Neural crest cell (in vitro differentiated cells): ENCODE measurements at regions not wholly inside any gene's neighbourhood (a gene's known extent, or its start where the extent isn't known, plus 50 kb on each side); places are given as distances from the start of the nearest gene placed in this dataset.

Source experiments
- DNase-seq: peaks from one replicate; pipeline ENCODE4 v3.0.0; 2021; ENCODE audit warnings: low read depth, mixed read lengths, low spot score
- H3K27ac Mint-ChIP-seq: one replicate; pipeline ENCODE4 v1.8.0; 2021; ENCODE audit warnings: mild to moderate bottlenecking, mixed read lengths; ENCODE audit not compliant: unreplicated experiment
- H3K27me3 Mint-ChIP-seq: 2 replicates; pipeline ENCODE4 v1.8.0; 2021; ENCODE audit warnings: low read depth, mild to moderate bottlenecking, mixed read lengths
- H3K36me3 Mint-ChIP-seq: 2 replicates; pipeline ENCODE4 v1.8.0; 2021; ENCODE audit warnings: low read depth, mild to moderate bottlenecking, mixed read lengths
- H3K4me1 Mint-ChIP-seq: 2 replicates; pipeline ENCODE4 v1.8.0; 2021; ENCODE audit warnings: mixed read lengths
- H3K4me3 Mint-ChIP-seq: one replicate; pipeline ENCODE4 v1.8.0; 2021; ENCODE audit warnings: mild to moderate bottlenecking, mixed read lengths
- H3K9me3 Mint-ChIP-seq: 2 replicates; pipeline ENCODE4 v1.8.0; 2021; ENCODE audit warnings: mixed read lengths
- CTCF ChIP-seq: fragments of 200-600 bp; sonication (generic); conservative IDR thresholded peaks from 2 replicates; pipeline ENCODE4 v1.5.0; 2021; ENCODE audit warnings: antibody characterized with exemption, mild to moderate bottlenecking

DNA sequence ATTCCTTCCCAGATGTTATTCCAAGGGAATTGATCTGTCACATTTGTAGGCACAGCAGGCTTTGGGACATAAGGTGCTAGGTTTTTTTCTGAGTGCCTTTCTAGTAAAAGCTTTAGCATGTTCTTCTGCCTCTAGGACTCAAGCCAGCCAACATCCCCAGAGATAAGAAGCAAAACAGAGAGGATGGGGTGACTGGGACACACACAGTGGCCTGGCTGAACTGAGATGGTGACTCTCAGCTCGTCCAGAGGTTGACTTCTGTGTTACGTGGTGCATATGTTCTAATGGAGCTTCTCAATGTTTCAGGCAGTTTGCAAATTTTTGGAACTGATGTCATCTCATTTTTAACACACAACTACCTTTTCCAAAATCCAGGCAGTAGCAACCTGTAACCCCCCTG, 188.1 kb upstream of the CELF2 start:
- Mint-ChIP-seq H3K27me3 (no peaks in the 10 kb centered on the region), H3K36me3 (peaks cover 3% of the 10 kb centered on the region), H3K9me3 (peaks cover 9% of the 10 kb centered on the region), H3K4me3 (no peak overlapping the region), H3K4me1 (peaks cover 2% of the 10 kb centered on the region), H3K27ac (no peak overlapping the region)
- no peak for DNase-seq
- no peak for TF ChIP-seq CTCF

DNA sequence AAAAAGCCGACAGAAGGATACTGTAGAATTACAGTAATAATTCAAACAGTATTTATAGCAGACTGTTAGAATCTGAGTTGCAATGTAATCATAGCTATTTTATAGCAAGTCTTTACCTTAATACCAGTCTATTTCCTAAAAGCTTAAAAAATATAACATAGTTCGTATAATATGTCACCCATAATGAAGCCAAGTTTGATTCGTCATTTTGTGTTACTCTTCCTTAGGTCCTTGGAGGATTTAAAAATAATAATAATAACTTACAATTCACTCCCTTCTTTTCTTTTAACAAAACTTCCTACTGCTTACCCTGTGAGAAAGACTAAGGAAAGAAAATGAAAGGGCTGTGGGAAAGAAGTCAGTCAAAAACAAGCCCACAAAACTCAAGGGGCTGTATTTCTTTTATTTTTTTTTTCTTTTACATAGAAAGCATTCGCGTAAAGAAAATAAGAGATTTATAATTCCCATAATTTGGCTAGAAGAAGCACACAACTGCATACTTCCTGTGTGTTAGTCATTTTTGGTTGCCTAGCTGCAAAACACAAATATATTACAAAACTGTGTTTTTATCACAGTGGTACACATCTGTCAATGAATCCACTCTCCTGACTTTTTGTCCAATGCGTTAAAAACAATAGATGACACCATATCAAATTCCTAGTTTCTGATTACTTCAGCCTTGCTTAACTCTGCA, 187.2 kb upstream of the CELF2 start:
- no peak overlapping the region for H3K4me3 Mint-ChIP-seq
- TF ChIP-seq CTCF, result no peak
- H3K9me3 Mint-ChIP-seq, result peaks cover 10% of the 10 kb centered on the region
- peaks cover 4% of the 10 kb centered on the region for H3K4me1 Mint-ChIP-seq
- no peak for DNase-seq
- peaks cover 3% of the 10 kb centered on the region for H3K36me3 Mint-ChIP-seq
- H3K27ac Mint-ChIP-seq, result no peak overlapping the region
- H3K27me3 Mint-ChIP-seq, result no peaks in the 10 kb centered on the region

GRCh38 chr10:10831085-10831484, 186.6 kb upstream of the CELF2 start:
- Mint-ChIP-seq H3K36me3 (peaks cover 8% of the 10 kb centered on the region), H3K27ac (no peak overlapping the region), H3K9me3 (peaks cover 15% of the 10 kb centered on the region), H3K4me3 (no peak overlapping the region), H3K27me3 (no peaks in the 10 kb centered on the region), H3K4me1 (peaks cover 4% of the 10 kb centered on the region)
- no peak for TF ChIP-seq CTCF
- no peak for DNase-seq

- no peak for TF ChIP-seq CTCF
These were observed 183.7 kb upstream of the CELF2 start for GRCh38 chr10:10833955-10834354.

DNA sequence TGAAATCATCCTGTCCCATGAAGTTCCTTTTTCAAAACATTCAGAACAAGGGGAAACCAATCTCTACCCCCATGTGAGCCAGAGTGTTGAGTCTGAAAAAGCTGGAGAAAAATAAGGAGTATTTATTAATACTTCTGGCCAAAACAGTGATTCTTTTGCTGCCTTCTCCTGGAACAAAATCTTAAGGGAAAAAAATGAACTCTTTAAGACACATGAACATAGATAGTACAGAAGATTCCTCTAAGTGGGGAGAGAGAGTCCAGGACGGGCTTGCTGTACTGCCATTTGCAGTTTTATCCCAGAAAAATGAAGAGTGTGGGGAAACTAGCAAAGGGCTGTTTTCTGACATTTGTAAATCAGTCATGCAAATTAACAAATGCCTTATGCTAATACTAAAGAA, 173.4 kb upstream of the CELF2 start:
- Mint-ChIP-seq H3K4me1 (peaks cover 37% of the 10 kb centered on the region), H3K27me3 (no peaks in the 10 kb centered on the region), H3K27ac (no peak overlapping the region), H3K4me3 (no peak overlapping the region), H3K36me3 (peaks cover 9% of the 10 kb centered on the region), H3K9me3 (peaks cover 14% of the 10 kb centered on the region)
- no peak for DNase-seq
- TF ChIP-seq CTCF, result no peak

More at GRCh38 chr10:10833955-10834354, 183.7 kb upstream of the CELF2 start:
- DNase-seq, result no peak
- peaks cover 26% of the 10 kb centered on the region for H3K9me3 Mint-ChIP-seq
- no peaks in the 10 kb centered on the region for H3K27me3 Mint-ChIP-seq
- H3K27ac Mint-ChIP-seq, result no peak overlapping the region
- peaks cover 4% of the 10 kb centered on the region for H3K4me1 Mint-ChIP-seq
- H3K4me3 Mint-ChIP-seq, result no peak overlapping the region
- peaks cover 9% of the 10 kb centered on the region for H3K36me3 Mint-ChIP-seq
